IMR-90 (cell line): ENCODE measurements at regions not wholly inside any gene's neighbourhood (a gene's known extent, or its start where the extent isn't known, plus 50 kb on each side); places are given as distances from the start of the nearest gene placed in this dataset.

Experiments
- ATAC-seq: fragments of 200-7000 bp; cut with Tn5 transposase; 2 replicates; pipeline ENCODE4 v1.9.1; 2020; ENCODE audit warnings: low read depth, mild to moderate bottlenecking, moderate library complexity
- BruUV-seq: library from RNA; stranded (reverse); fragments of 400-500 nt; replicated peaks from 2 replicates; lab custom pipeline; 2021; lab: Mats Ljungman, UMichigan
- CTCF ChIA-PET: fragments of 300-600 bp; formaldehyde crosslinking; extraction: SDS; loops from one replicate; lab custom pipeline; 2021; ENCODE audit warnings: antibody characterized with exemption; lab: Yijun Ruan, JAX
- POLR2A ChIA-PET: fragments of 300-600 bp; sonication (Branson Sonifier 250); formaldehyde crosslinking; loops from one replicate; lab custom pipeline; 2022; ENCODE audit warnings: antibody characterized with exemption; ENCODE audit not compliant: unreplicated experiment; lab: Charles Lee
- DNase-seq: peaks from one replicate; pipeline ENCODE4 v3.0.0; 2013
- H2AFZ ChIP-seq: replicated peaks from 2 replicates; pipeline ENCODE3; 2013; ENCODE audit warnings: low read length, mild to moderate bottlenecking; ENCODE audit not compliant: poor library complexity
- H2AK5ac ChIP-seq: 2 replicates; pipeline ENCODE4 v1.6.1; 2013; ENCODE audit warnings: low read depth, low read length, inconsistent platforms
- H2AK9ac ChIP-seq: replicated peaks from 2 replicates; pipeline ENCODE3; 2013; ENCODE audit warnings: mild to moderate bottlenecking, low read depth, low read length, moderate library complexity; ENCODE audit not compliant: poor library complexity
- H2BK120ac ChIP-seq: 2 replicates; pipeline ENCODE4 v1.6.1; 2013; ENCODE audit warnings: low read depth, low read length, inconsistent platforms
- H2BK15ac ChIP-seq: 3 replicates; pipeline ENCODE4 v1.6.1; 2013; ENCODE audit warnings: low read depth, low read length, inconsistent platforms
- H2BK20ac ChIP-seq: 2 replicates; pipeline ENCODE4 v1.6.1; 2013; ENCODE audit warnings: low read depth, mild to moderate bottlenecking, inconsistent platforms, low read length, moderate library complexity
- H2BK5ac ChIP-seq: 2 replicates; pipeline ENCODE4 v1.6.1; 2013; ENCODE audit warnings: mild to moderate bottlenecking, low read depth, low read length, inconsistent platforms; ENCODE audit not compliant: poor library complexity, severe bottlenecking
- H3K14ac ChIP-seq: replicated peaks from 2 replicates; pipeline ENCODE4 v1.6.1; 2013; ENCODE audit warnings: low read depth, low read length, inconsistent platforms
- H3K18ac ChIP-seq: 2 replicates; pipeline ENCODE4 v1.6.1; 2013; ENCODE audit warnings: low read depth, low read length, control low read depth
- H3K23ac ChIP-seq: 2 replicates; pipeline ENCODE4 v1.6.1; 2013; ENCODE audit warnings: low read depth, low read length, inconsistent platforms
- H3K27ac ChIP-seq: 2 replicates; pipeline ENCODE4 v1.5.1; 2013; ENCODE audit warnings: mild to moderate bottlenecking, control low read depth, low read length; ENCODE audit not compliant: insufficient read depth
- H3K27me3 ChIP-seq: 2 replicates; pipeline ENCODE4 v1.6.1; 2013; ENCODE audit warnings: low read length; ENCODE audit not compliant: control insufficient read depth, insufficient read depth
- H3K36me3 ChIP-seq: 2 replicates; pipeline ENCODE4 v1.6.1; 2013; ENCODE audit warnings: low read length, mixed read lengths; ENCODE audit not compliant: control insufficient read depth, insufficient read depth
- H3K4ac ChIP-seq: 2 replicates; pipeline ENCODE4 v1.6.1; 2013; ENCODE audit warnings: low read depth, low read length, inconsistent platforms
- H3K4me1 ChIP-seq: 2 replicates; pipeline ENCODE4 v1.6.1; 2013; ENCODE audit warnings: low read length, mixed read lengths; ENCODE audit not compliant: control insufficient read depth, insufficient read depth
- H3K4me2 ChIP-seq: 2 replicates; pipeline ENCODE4 v1.6.1; 2013; ENCODE audit warnings: low read depth, mild to moderate bottlenecking, control low read depth, low read length, moderate library complexity
- H3K4me3 ChIP-seq: 2 replicates; pipeline ENCODE4 v1.5.1; 2013; ENCODE audit warnings: low read depth, mild to moderate bottlenecking, control low read depth, low read length, moderate library complexity; ENCODE audit not compliant: insufficient read depth
- H3K56ac ChIP-seq: 2 replicates; pipeline ENCODE4 v1.6.1; 2013; ENCODE audit warnings: low read length, inconsistent platforms; ENCODE audit not compliant: insufficient read depth; ENCODE audit errors: extremely low read depth
- H3K79me1 ChIP-seq, 2 experiments: 2 replicates each; pipeline ENCODE4 v1.6.1; 2013; ENCODE audit warnings: low read length in 2 of 2, inconsistent platforms in 1 of 2, low read depth in 1 of 2
- H3K9ac ChIP-seq: 2 replicates; pipeline ENCODE4 v1.6.1; 2013; ENCODE audit warnings: low read depth, low read length, control low read depth
- H3K9me1 ChIP-seq: 2 replicates; pipeline ENCODE4 v1.6.1; 2013; ENCODE audit warnings: low read length, inconsistent platforms; ENCODE audit not compliant: insufficient read depth
- H3K9me3 ChIP-seq: 2 replicates; pipeline ENCODE4 v1.6.1; 2013; ENCODE audit warnings: low read length; ENCODE audit not compliant: control insufficient read depth, insufficient read depth
- H4K20me1 ChIP-seq: 2 replicates; pipeline ENCODE4 v1.6.1; 2013; ENCODE audit warnings: low read length, inconsistent platforms; ENCODE audit not compliant: insufficient read depth
- H4K5ac ChIP-seq: 2 replicates; pipeline ENCODE4 v1.6.1; 2013; ENCODE audit warnings: mild to moderate bottlenecking, low read depth, low read length, control low read depth
- H4K8ac ChIP-seq, 2 experiments: 2 replicates each; pipeline ENCODE4 v1.6.1; 2013; ENCODE audit warnings: low read depth in 2 of 2, low read length in 2 of 2, control low read depth in 1 of 2, inconsistent platforms in 1 of 2
- H4K91ac ChIP-seq: 2 replicates; pipeline ENCODE4 v1.6.1; 2013; ENCODE audit warnings: low read depth, low read length, inconsistent platforms; ENCODE audit not compliant: insufficient read depth
- CEBPB ChIP-seq: IDR thresholded peaks from 2 replicates; pipeline ENCODE4 v1.6.1; 2012; ENCODE audit warnings: low read depth, low read length, improper control_type of control experiment
- POLR2A ChIP-seq: IDR thresholded peaks from 2 replicates; pipeline ENCODE4 v1.6.1; 2012; ENCODE audit warnings: mild to moderate bottlenecking, low read depth, low read length
- WGBS, 2 experiments: methylation state at CpG; one replicate each; pipeline versions ENCODE4 v1.1.5 to v1.1.7; 2013; ENCODE audit warnings: missing lambda C conversion rate in 2 of 2; ENCODE audit not compliant: insufficient read length in 1 of 2; ENCODE audit errors: extremely low coverage in 2 of 2; 5-methylcytosine and 5-hydroxymethylcytosine counted together
- dilution Hi-C: fragments of 300-500 bp; cut with HindIII; formaldehyde crosslinking; loops from one replicate; pipeline ENCODE4 v1.14.3; 2018; ENCODE audit warnings: low sequenced_read_pairs; ENCODE audit not compliant: unreplicated experiment
- in situ Hi-C: fragments of 300-500 bp; cut with MboI; formaldehyde crosslinking; loops from 3 replicates; pipeline ENCODE4 v1.14.3; 2019; ENCODE audit warnings: low sequenced_read_pairs, inconsistent platforms, mixed read lengths
- intact Hi-C: fragments of 100-400 bp; cut with micrococcal nuclease; formaldehyde crosslinking; loops from 2 replicates; pipeline ENCODE4 v1.10.0; 2022
- TF ChIP-seq, protein P1 (sequence below): conservative IDR thresholded peaks from 2 replicates; pipeline ENCODE4 v1.5.1; 2012; ENCODE audit warnings: mild to moderate bottlenecking, low read depth, low read length, improper control_type of control experiment

DNA sequence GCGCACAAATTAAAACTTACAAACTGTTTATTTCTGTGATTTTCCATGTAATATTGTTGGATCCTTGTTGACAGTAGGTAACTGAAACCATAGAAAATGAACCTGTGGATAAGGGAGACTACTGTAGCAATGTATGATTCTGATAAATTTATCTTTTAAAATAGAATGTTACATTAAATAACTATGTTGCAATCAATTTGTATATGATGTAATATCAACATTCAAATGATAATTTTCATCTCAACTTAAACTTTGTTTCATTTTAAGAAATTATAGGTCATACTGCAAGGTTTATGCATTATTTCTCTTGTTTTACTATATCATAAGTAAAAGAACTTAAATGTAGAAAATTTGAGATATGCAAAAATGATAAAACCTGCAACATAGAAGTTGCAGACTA is 718.0 kb upstream of the MBL2 start:
- Histone ChIP-seq H3K4me3 (no peak overlapping the region), H2BK5ac (no peak overlapping the region), H3K27ac (no peak overlapping the region), H3K14ac (no peak overlapping the region), H3K4ac (no peak overlapping the region), H3K79me1 (no peaks in the 10 kb centered on the region), H3K9me1 (no peaks in the 10 kb centered on the region), H3K36me3 (no peaks in the 10 kb centered on the region), H4K91ac (no peak overlapping the region), H2AK5ac (no peak overlapping the region), H2BK20ac (no peak overlapping the region), H2AK9ac (no peak overlapping the region), H4K8ac (no peak overlapping the region), H3K27me3 (no peaks in the 10 kb centered on the region), H2BK15ac (no peak overlapping the region), H2AFZ (no peak overlapping the region), H3K9ac (no peak overlapping the region), H3K4me1 (no peaks in the 10 kb centered on the region), H3K18ac (no peak overlapping the region), H3K56ac (no peak overlapping the region), H3K23ac (no peak overlapping the region), H4K5ac (no peak overlapping the region), H2BK120ac (no peak overlapping the region), H3K4me2 (no peak overlapping the region), H4K20me1 (no peaks in the 10 kb centered on the region), H3K9me3 (no peaks in the 10 kb centered on the region; the same call in 1 of the 2 replicates)
- POLR2A ChIA-PET: no interaction called here
- dilution Hi-C loops: no loop called here
- CTCF ChIA-PET: no interaction called here
- intact Hi-C loops: no loop called here
- in situ Hi-C loops: no loop called here
- ATAC-seq (no peak), DNase-seq (no peak)
- no TSS peak for BruUV-seq
- TF ChIP-seq, protein P1, sequence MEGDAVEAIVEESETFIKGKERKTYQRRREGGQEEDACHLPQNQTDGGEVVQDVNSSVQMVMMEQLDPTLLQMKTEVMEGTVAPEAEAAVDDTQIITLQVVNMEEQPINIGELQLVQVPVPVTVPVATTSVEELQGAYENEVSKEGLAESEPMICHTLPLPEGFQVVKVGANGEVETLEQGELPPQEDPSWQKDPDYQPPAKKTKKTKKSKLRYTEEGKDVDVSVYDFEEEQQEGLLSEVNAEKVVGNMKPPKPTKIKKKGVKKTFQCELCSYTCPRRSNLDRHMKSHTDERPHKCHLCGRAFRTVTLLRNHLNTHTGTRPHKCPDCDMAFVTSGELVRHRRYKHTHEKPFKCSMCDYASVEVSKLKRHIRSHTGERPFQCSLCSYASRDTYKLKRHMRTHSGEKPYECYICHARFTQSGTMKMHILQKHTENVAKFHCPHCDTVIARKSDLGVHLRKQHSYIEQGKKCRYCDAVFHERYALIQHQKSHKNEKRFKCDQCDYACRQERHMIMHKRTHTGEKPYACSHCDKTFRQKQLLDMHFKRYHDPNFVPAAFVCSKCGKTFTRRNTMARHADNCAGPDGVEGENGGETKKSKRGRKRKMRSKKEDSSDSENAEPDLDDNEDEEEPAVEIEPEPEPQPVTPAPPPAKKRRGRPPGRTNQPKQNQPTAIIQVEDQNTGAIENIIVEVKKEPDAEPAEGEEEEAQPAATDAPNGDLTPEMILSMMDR: no peak
- no peak for TF ChIP-seq POLR2A
- peak; percentile 28; the same call in 1 of the 2 replicates for TF ChIP-seq CEBPB
- WGBS, 2 experiments: no CpG with 5 or more reads among the region's 1 CpG
